Nephron progenitor cell (in vitro differentiated cells): ENCODE measurements at regions not wholly inside any gene's neighbourhood (a gene's known extent, or its start where the extent isn't known, plus 50 kb on each side); places are given as distances from the start of the nearest gene placed in this dataset.
A peak's percentile ranks its signal among the peaks of the same experiment; 100 is the strongest.
"Not testable (repeated sequence)": the region's sequence is repeated elsewhere in the genome, so short reads cannot be mapped to it uniquely, and the experiment has no call there.

Source experiments
- DNase-seq: peaks from one replicate; pipeline ENCODE4 v3.0.0; 2021
- H3K27ac Mint-ChIP-seq: 2 replicates; pipeline ENCODE4 v1.8.0; 2021; ENCODE audit warnings: mild to moderate bottlenecking, moderate library complexity, mixed read lengths
- H3K27me3 Mint-ChIP-seq: 2 replicates; pipeline ENCODE4 v1.8.0; 2021; ENCODE audit warnings: mild to moderate bottlenecking, low read depth, mixed read lengths; ENCODE audit not compliant: poor library complexity
- H3K36me3 Mint-ChIP-seq: 2 replicates; pipeline ENCODE4 v1.8.0; 2021; ENCODE audit warnings: low read depth, mixed read lengths
- H3K4me1 Mint-ChIP-seq: 2 replicates; pipeline ENCODE4 v1.8.0; 2021; ENCODE audit warnings: mixed read lengths
- H3K4me3 Mint-ChIP-seq: 2 replicates; pipeline ENCODE4 v1.8.0; 2021; ENCODE audit warnings: mild to moderate bottlenecking, moderate library complexity, mixed read lengths
- H3K9me3 Mint-ChIP-seq: 2 replicates; pipeline ENCODE4 v1.8.0; 2021; ENCODE audit warnings: mild to moderate bottlenecking, moderate library complexity, mixed read lengths
- TF ChIP-seq, protein P1 (sequence below): fragments of 200-600 bp; sonication (generic); IDR thresholded peaks from 2 replicates; pipeline ENCODE4 v1.5.0; 2021; ENCODE audit warnings: antibody characterized with exemption

DNA sequence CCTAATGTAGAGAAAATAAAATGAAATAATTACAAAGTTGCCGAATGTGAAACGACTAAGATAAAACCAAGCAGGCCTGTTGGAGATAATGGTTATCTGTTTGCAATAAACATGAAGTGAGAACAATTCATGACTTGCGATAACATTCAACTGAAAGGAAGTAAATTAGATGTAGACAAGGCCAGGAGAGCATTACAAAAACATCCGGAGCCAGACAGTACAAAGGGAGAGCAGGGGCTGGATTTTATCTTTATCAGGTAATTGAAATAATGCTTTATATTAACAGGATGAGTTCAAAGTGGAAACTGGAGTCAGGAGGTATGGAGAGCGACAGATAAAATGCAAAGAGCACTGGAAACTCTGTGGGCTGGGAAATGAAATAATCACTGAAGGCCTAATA lies 265.6 kb upstream of the GOT2 start:
- Mint-ChIP-seq H3K4me3 (no peak overlapping the region), H3K27ac (no peak overlapping the region), H3K4me1 (no peaks in the 10 kb centered on the region), H3K36me3 (no peaks in the 10 kb centered on the region), H3K9me3 (no peaks in the 10 kb centered on the region), H3K27me3 (peaks cover 3% of the 10 kb centered on the region)
- DNase-seq, result no peak
- TF ChIP-seq, protein P1, sequence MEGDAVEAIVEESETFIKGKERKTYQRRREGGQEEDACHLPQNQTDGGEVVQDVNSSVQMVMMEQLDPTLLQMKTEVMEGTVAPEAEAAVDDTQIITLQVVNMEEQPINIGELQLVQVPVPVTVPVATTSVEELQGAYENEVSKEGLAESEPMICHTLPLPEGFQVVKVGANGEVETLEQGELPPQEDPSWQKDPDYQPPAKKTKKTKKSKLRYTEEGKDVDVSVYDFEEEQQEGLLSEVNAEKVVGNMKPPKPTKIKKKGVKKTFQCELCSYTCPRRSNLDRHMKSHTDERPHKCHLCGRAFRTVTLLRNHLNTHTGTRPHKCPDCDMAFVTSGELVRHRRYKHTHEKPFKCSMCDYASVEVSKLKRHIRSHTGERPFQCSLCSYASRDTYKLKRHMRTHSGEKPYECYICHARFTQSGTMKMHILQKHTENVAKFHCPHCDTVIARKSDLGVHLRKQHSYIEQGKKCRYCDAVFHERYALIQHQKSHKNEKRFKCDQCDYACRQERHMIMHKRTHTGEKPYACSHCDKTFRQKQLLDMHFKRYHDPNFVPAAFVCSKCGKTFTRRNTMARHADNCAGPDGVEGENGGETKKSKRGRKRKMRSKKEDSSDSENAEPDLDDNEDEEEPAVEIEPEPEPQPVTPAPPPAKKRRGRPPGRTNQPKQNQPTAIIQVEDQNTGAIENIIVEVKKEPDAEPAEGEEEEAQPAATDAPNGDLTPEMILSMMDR, result no peak

DNA sequence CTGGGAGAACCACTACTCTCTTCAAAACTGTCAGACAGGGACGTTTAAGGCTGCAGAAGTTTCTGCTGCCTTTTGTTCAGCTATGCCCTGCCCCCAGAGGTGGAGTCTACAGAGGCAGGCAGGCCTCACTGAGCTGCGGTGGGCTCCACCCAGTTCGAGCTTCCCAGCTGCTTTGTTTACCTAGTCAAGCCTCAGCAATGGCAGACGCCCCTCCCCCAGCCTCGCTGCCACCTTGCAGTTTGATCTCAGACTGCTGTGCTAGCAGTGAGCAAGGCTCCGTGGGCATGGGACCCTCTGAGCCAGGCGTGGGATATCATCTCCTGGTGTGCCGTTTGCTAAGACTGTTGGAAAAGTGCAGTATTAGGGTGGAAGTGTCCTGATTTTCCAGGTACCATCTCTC lies 258.6 kb upstream of the GOT2 start:
- H3K27me3 Mint-ChIP-seq, H3K27ac Mint-ChIP-seq, H3K4me3 Mint-ChIP-seq, H3K36me3 Mint-ChIP-seq, H3K4me1 Mint-ChIP-seq: not testable (repeated sequence)
- peaks cover 44% of the 10 kb centered on the region for H3K9me3 Mint-ChIP-seq
- peak; percentile 15 for DNase-seq

DNA sequence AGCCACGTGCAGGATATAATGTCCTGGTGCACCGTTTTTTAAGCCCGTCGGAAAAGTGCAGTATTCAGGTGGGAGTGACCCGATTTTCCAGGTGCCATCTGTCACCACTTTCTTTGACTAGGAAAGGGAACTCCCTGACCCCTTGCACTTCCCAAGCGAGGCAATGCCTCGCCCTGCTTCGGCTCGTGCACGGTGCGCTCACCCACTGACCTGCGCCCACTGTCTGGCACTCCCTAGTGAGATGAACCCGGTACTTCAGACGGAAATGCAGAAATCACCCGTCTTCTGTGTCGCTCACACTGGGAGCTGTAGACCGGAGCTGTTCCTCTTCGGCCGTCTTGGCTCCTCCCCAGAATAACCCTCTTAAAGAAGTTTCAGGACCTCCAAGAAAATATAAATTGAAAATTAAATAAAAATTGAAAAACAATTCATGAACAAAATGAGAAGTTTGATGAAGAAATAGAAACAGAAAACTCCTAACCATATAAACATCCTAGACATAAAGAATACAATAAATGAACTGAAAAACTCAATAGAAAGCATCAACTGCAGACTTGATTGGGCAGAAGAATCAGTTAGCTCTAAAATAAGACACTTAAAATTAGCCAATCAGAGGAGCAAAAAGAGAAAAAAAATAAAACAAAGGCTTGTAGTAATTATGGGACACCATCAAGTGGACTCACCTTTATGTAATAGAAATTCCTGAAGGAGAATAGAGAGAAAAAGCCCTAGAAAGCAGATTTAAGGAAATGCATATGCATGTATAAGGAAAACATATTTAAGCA lies 249.3 kb upstream of the GOT2 start:
- Mint-ChIP-seq H3K9me3 (peaks cover 39% of the 10 kb centered on the region), H3K27me3 (peaks cover 15% of the 10 kb centered on the region)
- not testable (repeated sequence) for DNase-seq, H3K4me1 Mint-ChIP-seq, H3K27ac Mint-ChIP-seq, H3K36me3 Mint-ChIP-seq, H3K4me3 Mint-ChIP-seq

DNA sequence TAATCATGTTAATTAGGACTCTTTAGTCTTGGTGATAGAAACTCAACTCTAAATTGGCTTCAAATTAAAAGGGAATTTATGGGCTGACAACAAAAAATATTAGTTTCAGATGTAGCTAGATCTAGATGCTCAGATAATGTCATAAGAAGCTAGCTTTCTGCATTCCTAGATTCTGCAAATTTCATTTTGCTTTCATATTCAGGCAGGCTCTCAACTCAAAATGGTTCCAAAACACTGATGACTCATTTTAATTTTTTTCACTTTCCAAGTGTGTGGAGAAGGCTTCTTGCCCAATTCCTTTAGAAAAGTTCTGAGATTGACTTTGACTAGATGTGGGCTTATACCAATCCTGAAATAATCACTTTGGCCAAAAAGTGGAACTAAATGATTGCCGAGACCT lies 236.7 kb upstream of the GOT2 start:
- no peaks in the 10 kb centered on the region for H3K9me3 Mint-ChIP-seq
- TF ChIP-seq, protein P1, result no peak
- peaks cover 3% of the 10 kb centered on the region for H3K27me3 Mint-ChIP-seq
- H3K27ac Mint-ChIP-seq, result no peak overlapping the region
- no peaks in the 10 kb centered on the region for H3K36me3 Mint-ChIP-seq
- H3K4me1 Mint-ChIP-seq, result no peaks in the 10 kb centered on the region
- H3K4me3 Mint-ChIP-seq, result no peak overlapping the region
- no peak for DNase-seq

DNA sequence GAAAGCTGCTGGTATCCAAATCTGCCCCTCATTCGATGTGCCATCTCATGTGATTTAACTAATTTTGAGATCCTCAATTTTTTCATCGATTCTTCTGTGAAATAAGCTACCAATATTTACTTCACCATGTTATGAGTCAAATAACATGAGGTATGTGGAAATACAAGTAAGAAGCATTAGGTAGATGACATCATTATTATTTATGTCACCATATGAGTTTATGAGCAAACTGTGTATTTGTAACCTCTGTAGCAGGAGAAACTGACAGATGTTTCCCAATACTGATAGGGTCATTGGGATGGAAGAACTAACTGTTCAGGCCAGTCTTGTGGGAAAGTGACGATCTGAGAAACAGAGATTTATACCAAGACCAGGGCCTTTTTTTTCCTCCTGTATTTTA lies 229.4 kb upstream of the GOT2 start:
- H3K27ac Mint-ChIP-seq, result no peak overlapping the region
- peaks cover 3% of the 10 kb centered on the region for H3K4me1 Mint-ChIP-seq
- TF ChIP-seq, protein P1, result no peak

DNA sequence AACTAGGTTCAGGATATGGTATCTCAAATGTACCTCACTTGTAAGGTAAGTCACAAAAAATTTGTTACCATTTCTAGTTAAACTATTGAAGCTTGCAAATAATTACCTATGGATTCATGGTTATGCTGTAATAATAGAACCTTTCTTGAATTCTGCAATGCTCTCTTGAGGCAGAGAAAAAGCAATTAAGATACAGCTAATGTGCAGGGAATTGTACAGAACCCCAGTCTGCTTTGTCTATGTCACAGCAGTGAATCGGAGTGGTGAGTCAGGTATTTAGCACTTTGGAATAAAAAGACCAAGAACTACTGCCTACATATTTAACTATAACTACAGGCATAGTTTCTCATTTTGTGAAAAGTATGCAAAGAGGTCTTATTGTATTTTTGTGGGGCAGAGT lies 228.7 kb upstream of the GOT2 start:
- H3K4me1 Mint-ChIP-seq, result peaks cover 6% of the 10 kb centered on the region
- TF ChIP-seq, protein P1, result no peak
- H3K27me3 Mint-ChIP-seq, result no peaks in the 10 kb centered on the region
- no peaks in the 10 kb centered on the region for H3K36me3 Mint-ChIP-seq
- H3K9me3 Mint-ChIP-seq, result peaks cover 3% of the 10 kb centered on the region
- no peak overlapping the region for H3K27ac Mint-ChIP-seq
- DNase-seq, result no peak
- no peak overlapping the region for H3K4me3 Mint-ChIP-seq

More for the DNA sequence above, 229.4 kb upstream of the GOT2 start:
- H3K9me3 Mint-ChIP-seq, result peaks cover 3% of the 10 kb centered on the region
- no peaks in the 10 kb centered on the region for H3K36me3 Mint-ChIP-seq
- no peak overlapping the region for H3K4me3 Mint-ChIP-seq
- DNase-seq, result no peak
- no peaks in the 10 kb centered on the region for H3K27me3 Mint-ChIP-seq

DNA sequence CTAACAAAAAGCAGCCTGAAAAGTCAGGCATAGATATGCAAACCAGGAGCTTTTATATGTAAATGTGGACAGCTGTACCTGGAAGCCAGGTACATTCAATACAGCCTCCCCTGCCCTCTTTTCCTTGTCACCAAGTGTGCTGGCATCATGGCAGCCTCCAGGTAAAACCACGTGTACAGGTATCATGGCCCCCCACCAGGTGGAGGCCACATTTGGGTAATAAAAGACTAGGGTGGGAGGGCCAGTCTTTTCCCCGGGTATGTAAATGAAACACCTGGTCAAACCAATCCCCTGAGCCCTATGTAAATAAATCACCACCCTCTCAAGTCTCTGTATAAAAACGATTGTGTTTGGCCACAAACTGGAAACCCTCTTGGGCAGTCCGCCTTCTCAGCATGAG lies 226.4 kb upstream of the GOT2 start:
- TF ChIP-seq, protein P1, result no peak
- Mint-ChIP-seq H3K4me3 (no peak overlapping the region), H3K36me3 (no peaks in the 10 kb centered on the region), H3K27ac (no peak overlapping the region), H3K27me3 (peaks cover 2% of the 10 kb centered on the region), H3K9me3 (peaks cover 3% of the 10 kb centered on the region), H3K4me1 (peaks cover 6% of the 10 kb centered on the region)
- no peak for DNase-seq
